GM19035 (cell line): ENCODE measurements at regions not wholly inside any gene's neighbourhood (a gene's known extent, or its start where the extent isn't known, plus 50 kb on each side); places are given as distances from the start of the nearest gene placed in this dataset.
"Not testable (repeated sequence)": the region's sequence is repeated elsewhere in the genome, so short reads cannot be mapped to it uniquely, and the experiment has no call there.

ENCODE experiments used
- ATAC-seq: cut with Tn5 transposase; IDR thresholded peaks from one replicate; pipeline ENCODE4 v1.9.1; 2021; ENCODE audit not compliant: unreplicated experiment

DNA sequence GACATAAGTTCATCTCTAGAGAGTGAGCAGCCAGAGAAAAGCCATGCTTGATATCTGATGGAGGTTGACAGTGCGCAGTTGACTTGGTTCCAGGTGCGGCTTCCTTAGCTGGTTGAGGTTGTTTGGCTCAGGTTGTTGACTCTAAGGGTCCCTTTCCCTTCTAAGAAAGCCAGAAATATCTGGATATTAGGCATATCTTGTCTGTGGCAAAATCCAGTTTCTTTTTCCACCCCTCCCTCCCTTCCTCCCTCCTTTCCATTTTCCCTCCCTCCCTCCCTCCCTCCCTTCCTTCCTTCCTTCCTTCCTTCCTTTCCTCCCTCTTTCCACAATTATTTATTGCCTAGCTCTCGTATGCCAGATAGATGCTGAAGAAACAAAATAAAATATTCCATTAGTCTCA, 82.6 kb upstream of the TNP1 start:
- ATAC-seq = no peak

GRCh38 chr2:216942016-216942415, 82.2 kb upstream of the TNP1 start:
- ATAC-seq = no peak

GRCh38 chr2:216936954-216937357, 77.1 kb upstream of the TNP1 start:
- ATAC-seq = no peak

GRCh38 chr2:216934623-216935022, 74.8 kb upstream of the TNP1 start:
- ATAC-seq = no peak

DNA sequence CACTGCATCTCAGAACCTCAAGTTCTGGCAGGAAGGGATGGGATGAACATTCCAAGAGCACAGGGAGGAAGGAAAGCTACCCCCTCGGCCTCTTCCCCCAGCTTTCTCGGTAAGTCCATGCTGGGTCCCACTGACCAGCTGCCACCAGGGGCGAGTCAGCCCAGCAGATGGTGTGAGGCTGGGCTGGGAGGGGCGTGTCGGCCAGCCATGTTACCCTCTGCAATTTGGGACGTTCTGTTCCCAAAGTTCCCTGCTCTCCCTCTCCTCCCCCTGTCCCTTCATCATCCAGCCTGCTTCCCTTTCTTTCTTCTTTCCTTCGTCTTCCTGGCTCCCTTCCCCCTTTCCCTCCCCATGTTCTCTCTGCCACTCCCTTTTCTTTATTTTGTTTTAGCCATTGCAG, 74.3 kb upstream of the TNP1 start:
- ATAC-seq = no peak

DNA sequence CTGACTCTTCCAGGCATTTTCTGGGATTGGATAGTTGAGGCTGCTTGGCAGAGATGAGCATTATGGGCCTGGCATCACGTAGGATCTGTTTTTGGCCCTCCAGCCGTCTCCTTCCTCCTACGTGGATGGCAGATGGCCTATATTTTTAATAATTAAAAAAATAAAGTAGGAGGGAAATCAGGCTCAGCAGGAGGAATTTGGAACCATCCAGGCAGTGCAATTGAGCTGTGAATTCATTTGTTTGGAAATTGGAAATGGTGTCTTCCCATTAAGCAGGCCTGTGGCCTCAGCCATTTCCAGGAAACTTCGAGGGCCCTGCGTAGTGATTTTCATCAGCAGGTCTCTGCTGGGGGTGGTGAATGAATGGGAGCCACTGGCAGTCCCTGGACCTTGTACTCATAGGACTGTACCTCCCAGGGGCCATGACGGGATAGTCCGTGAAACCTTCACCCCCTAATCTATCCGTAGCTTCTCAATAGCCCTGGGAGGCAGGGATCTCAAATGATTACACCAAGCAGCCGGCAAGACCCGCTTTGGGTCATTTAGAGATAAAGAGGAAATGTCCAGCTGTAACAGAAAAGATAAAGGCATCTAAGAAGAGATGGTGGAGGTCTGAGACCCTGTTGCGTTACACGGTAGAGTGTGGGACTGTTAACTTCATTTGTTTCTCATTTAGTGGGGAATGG, 73.1 kb upstream of the TNP1 start:
- ATAC-seq = no peak

DNA sequence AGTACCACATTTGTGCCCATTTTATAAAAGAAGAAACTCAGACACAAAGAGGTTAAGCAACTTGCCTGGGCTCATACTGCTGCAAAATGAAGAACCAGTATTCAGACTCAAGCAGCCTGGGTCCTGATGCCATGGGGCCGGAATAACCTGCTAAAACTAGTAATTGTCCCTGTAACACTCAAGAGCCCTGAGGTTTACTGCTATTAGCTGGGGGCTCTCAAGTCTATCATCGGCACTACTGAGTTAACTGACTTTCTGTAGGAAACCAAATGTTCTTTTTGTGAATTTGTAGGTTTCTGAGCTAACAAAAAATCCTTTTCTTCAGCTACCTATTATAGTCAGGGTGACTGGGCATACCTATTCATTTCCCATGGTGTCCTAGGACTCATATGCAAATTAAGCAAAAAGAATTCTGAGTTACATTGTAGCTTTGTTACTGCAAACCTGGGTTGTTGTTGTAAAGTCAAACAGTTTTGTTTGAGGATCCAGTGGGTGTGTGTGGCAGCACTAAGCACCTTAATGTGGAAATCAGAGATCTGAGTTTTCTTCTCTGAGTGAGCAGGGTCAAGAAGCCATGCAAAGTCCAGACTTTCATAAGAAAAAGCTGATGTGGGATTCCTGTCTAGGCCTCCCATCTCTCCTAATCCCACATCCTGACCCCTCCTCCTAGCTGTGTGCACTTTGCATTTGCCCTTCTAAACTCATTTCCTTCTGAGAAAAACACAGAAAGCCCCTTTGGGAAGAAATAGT, 72.4 kb upstream of the TNP1 start:
- ATAC-seq = no peak

DNA sequence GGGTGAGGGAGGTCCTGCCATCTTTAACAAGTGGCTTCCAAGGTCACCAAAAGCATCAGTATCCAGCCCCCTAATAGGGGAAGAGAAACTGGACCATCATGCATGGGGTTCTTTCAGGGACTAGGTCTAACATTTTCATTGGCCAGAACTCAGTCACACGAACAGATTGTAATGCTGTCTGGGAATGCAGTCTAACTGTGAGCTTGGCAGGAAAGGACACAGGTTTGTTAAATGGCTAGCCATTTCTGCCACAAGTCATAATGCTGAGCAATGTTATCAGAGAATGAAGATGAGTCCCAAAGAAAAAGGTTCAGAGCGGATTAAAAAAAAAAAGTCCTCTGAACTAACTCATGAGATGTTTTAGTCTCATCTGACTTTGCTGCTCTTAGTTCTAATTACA, 70.9 kb upstream of the TNP1 start:
- ATAC-seq = no peak

DNA sequence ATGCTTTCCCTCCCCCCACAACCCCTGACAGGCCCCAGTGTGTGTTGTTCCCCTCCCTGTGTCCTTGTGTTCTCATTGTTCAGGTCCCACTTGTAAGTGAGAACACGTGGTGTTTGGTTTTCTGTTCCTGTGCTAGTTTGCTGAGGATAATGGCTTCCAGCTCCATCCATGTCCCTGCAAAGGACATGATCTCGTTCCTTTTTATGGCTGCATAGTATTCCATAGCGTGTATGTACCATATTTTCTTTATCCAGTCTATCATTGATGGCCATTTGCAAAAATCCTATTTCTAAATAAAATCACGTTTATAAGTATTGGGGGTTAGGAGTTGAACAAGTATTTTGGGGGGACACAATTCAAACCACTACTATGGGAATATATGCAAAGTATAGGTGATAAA, 69.5 kb upstream of the TNP1 start:
- not testable (repeated sequence) for ATAC-seq

- ATAC-seq = no peak
Measured at GRCh38 chr2:216927163-216927562, 67.3 kb upstream of the TNP1 start.

DNA sequence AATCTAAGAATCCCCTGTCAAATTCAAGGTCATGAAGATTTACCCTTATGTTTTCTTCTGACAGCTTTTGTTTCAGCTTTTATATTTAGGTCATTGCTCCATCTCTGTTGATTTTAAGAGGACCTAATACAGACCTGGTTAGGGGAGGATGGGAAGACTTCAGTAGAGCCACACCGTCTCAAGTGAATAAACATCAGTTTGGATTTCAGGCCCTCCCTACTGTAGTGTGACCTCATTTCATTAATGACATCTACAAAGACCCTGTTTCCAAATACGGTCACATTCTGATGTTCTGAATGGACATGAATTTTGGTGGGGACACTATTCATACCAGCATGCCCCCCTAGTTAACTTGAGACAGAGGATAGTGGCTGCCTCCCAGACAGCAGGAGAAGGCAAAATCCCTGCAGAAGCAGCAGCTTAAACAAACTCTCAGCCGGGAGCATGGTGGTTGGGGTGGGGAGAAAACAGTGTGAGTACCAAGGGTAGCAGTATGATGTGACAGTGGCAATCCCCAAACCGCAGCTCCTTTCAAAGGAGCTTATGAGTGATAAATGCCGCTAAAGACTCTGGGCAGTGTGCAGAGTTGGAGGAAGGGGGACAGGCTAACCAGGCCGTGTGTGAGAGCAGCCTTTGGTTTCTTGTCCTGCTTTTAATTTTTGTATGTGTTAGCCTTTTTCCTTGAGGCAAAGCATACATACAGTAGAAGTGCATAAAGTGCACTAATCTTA, 65.9 kb upstream of the TNP1 start:
- no peak for ATAC-seq

DNA sequence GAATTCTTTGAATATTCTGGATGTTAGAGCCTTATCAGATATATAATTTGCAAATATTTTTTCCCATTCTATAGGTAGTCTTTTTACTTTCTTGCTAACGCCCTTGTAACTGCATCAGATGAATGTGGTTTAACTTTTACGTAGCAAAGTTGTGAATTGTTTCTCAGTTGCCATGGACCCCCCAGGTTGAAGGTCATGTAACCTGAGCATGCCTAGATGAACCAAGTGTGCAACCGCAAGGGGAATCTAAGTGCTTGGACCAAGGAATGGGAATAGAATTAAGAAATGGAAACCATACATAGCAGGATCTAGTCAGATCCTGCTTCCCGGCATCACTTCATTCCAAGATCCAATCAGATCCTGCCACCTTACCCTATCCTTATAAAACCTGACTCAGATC, 65.1 kb upstream of the TNP1 start:
- no peak for ATAC-seq

- no peak for ATAC-seq
Measured at GRCh38 chr2:216923706-216924105, 63.8 kb upstream of the TNP1 start.

DNA sequence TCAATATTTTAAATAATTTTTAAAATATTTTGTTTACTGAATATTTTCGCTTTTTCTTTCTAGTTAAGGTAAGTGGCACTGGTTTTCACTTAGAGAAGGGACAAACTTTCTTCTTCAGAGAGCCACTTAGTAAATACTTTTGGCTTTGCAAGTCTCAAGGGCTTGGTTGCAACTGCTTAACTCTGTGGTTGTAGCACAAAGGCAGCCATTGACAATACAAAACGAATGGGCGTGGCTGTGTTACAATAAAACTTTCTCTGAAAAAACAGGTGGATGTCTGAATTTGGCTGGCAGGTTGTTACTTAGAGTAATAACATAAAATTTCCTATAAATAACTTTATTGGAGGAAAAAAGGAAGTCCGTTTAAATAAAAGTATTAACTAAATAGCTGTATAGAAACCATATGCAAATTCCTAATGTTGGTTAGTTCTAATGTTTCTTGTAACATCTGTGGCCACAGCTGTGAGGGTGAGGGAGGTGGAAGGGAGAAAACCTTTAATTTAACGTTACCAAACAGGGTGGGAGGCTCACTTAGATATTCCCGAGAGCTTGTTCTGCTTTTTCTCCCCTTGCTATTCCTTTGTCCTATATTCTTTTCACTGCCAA, 62.4 kb upstream of the TNP1 start:
- peak; percentile 77 for ATAC-seq

GRCh38 chr2:216920937-216921456, 61.1 kb upstream of the TNP1 start:
- ATAC-seq = no peak

GRCh38 chr2:216920143-216920876, 60.4 kb upstream of the TNP1 start:
- no peak for ATAC-seq

GRCh38 chr2:216918088-216918680, 58.3 kb upstream of the TNP1 start:
- no peak for ATAC-seq

- no peak for ATAC-seq
Measured at GRCh38 chr2:216916956-216917650, 57.2 kb upstream of the TNP1 start.

DNA sequence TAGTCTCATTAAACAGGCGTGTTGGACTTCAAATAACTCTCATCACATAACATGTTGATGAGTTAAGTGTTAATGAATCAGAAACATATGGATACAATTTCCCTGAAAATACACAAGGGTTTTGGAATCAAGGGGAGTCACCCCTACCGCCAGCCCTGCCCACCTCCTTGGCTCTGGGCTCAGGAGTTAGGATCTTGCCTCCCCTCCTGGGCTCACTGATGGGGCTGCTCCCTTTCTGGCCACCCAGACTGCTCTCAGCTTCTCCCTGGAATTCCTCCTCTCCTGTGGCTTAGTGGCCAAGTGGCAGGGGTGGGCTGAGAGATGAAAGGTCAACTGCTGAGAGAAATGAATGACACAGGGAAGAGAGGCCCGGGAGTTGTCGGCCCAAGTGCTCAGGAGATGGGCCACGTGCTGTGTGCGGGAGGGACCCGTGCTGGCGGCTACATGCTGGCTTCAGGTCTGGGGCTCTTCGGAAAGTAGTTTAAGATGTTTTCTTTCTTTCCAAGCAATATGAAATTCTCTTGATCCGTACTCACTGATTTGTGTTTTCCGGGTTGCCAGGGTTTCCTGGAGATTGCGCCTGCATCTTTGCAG, 55.8 kb upstream of the TNP1 start:
- no peak for ATAC-seq
